ENCODE measurements at regions not wholly inside any gene's neighbourhood (a gene's known extent, or its start where the extent isn't known, plus 50 kb on each side); places are given as distances from the start of the nearest gene placed in this dataset.
"Not testable (repeated sequence)": the region's sequence is repeated elsewhere in the genome, so short reads cannot be mapped to it uniquely, and the experiment has no call there.

GRCh38 chr9:15369871-15370270 is 52.8 kb upstream of the SNAPC3 start:
- Histone ChIP-seq H3K36me3 (ENCODE audit: insufficient read depth, low read length) (no peaks in the 10 kb centered on the region), H3K4me3 (ENCODE audit: low read length, poor library complexity, severe bottlenecking) (no peak overlapping the region), H3K4me2 (ENCODE audit: low read depth, low read length, poor library complexity, severe bottlenecking) (no peak overlapping the region), H3K9ac (ENCODE audit: low read depth, low read length, poor library complexity, severe bottlenecking) (no peak overlapping the region), H3F3A (ENCODE audit: low read depth) (no peaks in the 10 kb centered on the region), H4K20me1 (ENCODE audit: insufficient read depth, low read length, poor library complexity, severe bottlenecking) (no peaks in the 10 kb centered on the region), H2AFZ (ENCODE audit: low read length) (no peak overlapping the region), H3K27me3 (ENCODE audit: insufficient read depth, low read length, poor library complexity, severe bottlenecking) (no peaks in the 10 kb centered on the region), H3K4me1 (ENCODE audit: insufficient read depth, low read length, poor library complexity, severe bottlenecking) (no peaks in the 10 kb centered on the region), H3K79me2 (ENCODE audit: insufficient read depth, low read length) (no peaks in the 10 kb centered on the region), H3K9me2 (replicated peaks; ENCODE audit: low read depth, low read length) (no peaks in the 10 kb centered on the region), H3K9me3 (ENCODE audit: insufficient read depth, low read depth, low read length) (no peaks in the 10 kb centered on the region)
- no peak for TF ChIP-seq CTCF (conservative IDR thresholded peaks at IDR 0.05; ENCODE audit: low read length)
- no peak for TF ChIP-seq EZH2phosphoT487 (IDR thresholded peaks at IDR 0.05; ENCODE audit: borderline replicate concordance)

- Histone ChIP-seq H3K79me2 (ENCODE audit: insufficient read depth, low read length) (no peaks in the 10 kb centered on the region), H3K9me2 (replicated peaks; ENCODE audit: low read depth, low read length) (no peaks in the 10 kb centered on the region), H3K27me3 (ENCODE audit: insufficient read depth, low read length, poor library complexity, severe bottlenecking) (no peaks in the 10 kb centered on the region), H3K4me3 (ENCODE audit: low read length, poor library complexity, severe bottlenecking) (no peak overlapping the region), H3K4me1 (ENCODE audit: insufficient read depth, low read length, poor library complexity, severe bottlenecking) (no peaks in the 10 kb centered on the region), H3K9ac (ENCODE audit: low read depth, low read length, poor library complexity, severe bottlenecking) (no peak overlapping the region), H2AFZ (ENCODE audit: low read length) (no peak overlapping the region; the same call in 1 of the 2 replicates), H4K20me1 (ENCODE audit: insufficient read depth, low read length, poor library complexity, severe bottlenecking) (no peaks in the 10 kb centered on the region), H3K36me3 (ENCODE audit: insufficient read depth, low read length) (no peaks in the 10 kb centered on the region), H3K9me3 (ENCODE audit: insufficient read depth, low read depth, low read length) (no peaks in the 10 kb centered on the region), H3F3A (ENCODE audit: low read depth) (no peaks in the 10 kb centered on the region), H3K4me2 (ENCODE audit: low read depth, low read length, poor library complexity, severe bottlenecking) (no peak overlapping the region)
- TF ChIP-seq CTCF (conservative IDR thresholded peaks at IDR 0.05; ENCODE audit: low read length) (no peak), EZH2phosphoT487 (IDR thresholded peaks at IDR 0.05; ENCODE audit: borderline replicate concordance) (no peak)
Measured at GRCh38 chr9:15369238-15369637, 53.4 kb upstream of the SNAPC3 start.

GRCh38 chr9:15364975-15365553 is 57.6 kb upstream of the SNAPC3 start:
- not testable (repeated sequence) for H3K9ac ChIP-seq (ENCODE audit: low read depth, low read length, poor library complexity, severe bottlenecking); H4K20me1 ChIP-seq (ENCODE audit: insufficient read depth, low read length, poor library complexity, severe bottlenecking); H3F3A ChIP-seq (ENCODE audit: low read depth); H3K79me2 ChIP-seq (ENCODE audit: insufficient read depth, low read length); H3K4me2 ChIP-seq (ENCODE audit: low read depth, low read length, poor library complexity, severe bottlenecking); H3K4me3 ChIP-seq (ENCODE audit: low read length, poor library complexity, severe bottlenecking); H3K27me3 ChIP-seq (ENCODE audit: insufficient read depth, low read length, poor library complexity, severe bottlenecking); H3K9me3 ChIP-seq (ENCODE audit: insufficient read depth, low read depth, low read length); H3K4me1 ChIP-seq (ENCODE audit: insufficient read depth, low read length, poor library complexity, severe bottlenecking); H3K9me2 ChIP-seq (replicated peaks; ENCODE audit: low read depth, low read length); H3K36me3 ChIP-seq (ENCODE audit: insufficient read depth, low read length); H2AFZ ChIP-seq (ENCODE audit: low read length)

- H3K9me2 ChIP-seq (replicated peaks; ENCODE audit: low read depth, low read length), result no peaks in the 10 kb centered on the region
- H3K79me2 ChIP-seq (ENCODE audit: insufficient read depth, low read length), result no peaks in the 10 kb centered on the region
- no peaks in the 10 kb centered on the region for H3K36me3 ChIP-seq (ENCODE audit: insufficient read depth, low read length)
- H3K27me3 ChIP-seq (ENCODE audit: insufficient read depth, low read length, poor library complexity, severe bottlenecking), result no peaks in the 10 kb centered on the region
- no peak overlapping the region for H3K9ac ChIP-seq (ENCODE audit: low read depth, low read length, poor library complexity, severe bottlenecking)
- H3F3A ChIP-seq (ENCODE audit: low read depth), result no peaks in the 10 kb centered on the region
- TF ChIP-seq CTCF (conservative IDR thresholded peaks at IDR 0.05; ENCODE audit: low read length) (no peak), EZH2phosphoT487 (IDR thresholded peaks at IDR 0.05; ENCODE audit: borderline replicate concordance) (no peak)
- H4K20me1 ChIP-seq (ENCODE audit: insufficient read depth, low read length, poor library complexity, severe bottlenecking), result no peaks in the 10 kb centered on the region
- no peak overlapping the region for H3K4me3 ChIP-seq (ENCODE audit: low read length, poor library complexity, severe bottlenecking)
- H2AFZ ChIP-seq (ENCODE audit: low read length), result no peak overlapping the region
- no peaks in the 10 kb centered on the region for H3K9me3 ChIP-seq (ENCODE audit: insufficient read depth, low read depth, low read length)
- H3K4me1 ChIP-seq (ENCODE audit: insufficient read depth, low read length, poor library complexity, severe bottlenecking), result peaks cover 10% of the 10 kb centered on the region
- H3K4me2 ChIP-seq (ENCODE audit: low read depth, low read length, poor library complexity, severe bottlenecking), result no peak overlapping the region
Measured at GRCh38 chr9:15361737-15362136, 54.7 kb upstream of the TTC39B start.
